IMR-90 (cell line): ENCODE measurements at regions not wholly inside any gene's neighbourhood (a gene's known extent, or its start where the extent isn't known, plus 50 kb on each side); places are given as distances from the start of the nearest gene placed in this dataset.

Experiments used
- CTCF ChIP-seq: conservative IDR thresholded peaks from 2 replicates; pipeline ENCODE4 v1.5.1; 2012; ENCODE audit warnings: mild to moderate bottlenecking, low read depth, low read length, improper control_type of control experiment
- ELK1 ChIP-seq: fragments of 150-350 bp; IDR thresholded peaks from 2 replicates; pipeline ENCODE4 v1.6.1; 2016; ENCODE audit warnings: low read depth, mild to moderate bottlenecking, low read length, moderate library complexity, borderline replicate concordance
- POLR2A ChIP-seq: IDR thresholded peaks from 2 replicates; pipeline ENCODE4 v1.6.1; 2012; ENCODE audit warnings: mild to moderate bottlenecking, low read depth, low read length
- RAD21 ChIP-seq: IDR thresholded peaks from 2 replicates; pipeline ENCODE4 v1.6.1; 2012; ENCODE audit warnings: low read length, improper control_type of control experiment

GRCh38 chr2:217336694-217337093, 476.8 kb upstream of the TNP1 start:
- TF ChIP-seq CTCF: no peak
- no peak for TF ChIP-seq POLR2A
- no peak for TF ChIP-seq RAD21
- no peak for TF ChIP-seq ELK1
